ENCODE measurements at regions not wholly inside any gene's neighbourhood (a gene's known extent, or its start where the extent isn't known, plus 50 kb on each side); places are given as distances from the start of the nearest gene placed in this dataset.

- no peak for DNase-seq (ENCODE audit: low spot score)
These were observed 281.1 kb downstream of the NPIPA8 start for GRCh38 chr16:18055411-18055916.

GRCh38 chr16:18050777-18051176, 285.8 kb downstream of the NPIPA8 start:
- no peak for DNase-seq (ENCODE audit: low spot score)

GRCh38 chr16:18050234-18050633, 286.3 kb downstream of the NPIPA8 start:
- no peak for DNase-seq (ENCODE audit: low spot score)

GRCh38 chr16:18049547-18050133, 286.9 kb downstream of the NPIPA8 start:
- DNase-seq (ENCODE audit: low spot score): no peak

GRCh38 chr16:18048853-18049546, 287.5 kb downstream of the NPIPA8 start:
- no peak for DNase-seq (ENCODE audit: low spot score)

GRCh38 chr16:18047761-18048160, 288.8 kb downstream of the NPIPA8 start:
- no peak for DNase-seq (ENCODE audit: low spot score)

- no peak for DNase-seq (ENCODE audit: low spot score)
These were observed 291.2 kb downstream of the NPIPA8 start for GRCh38 chr16:18045356-18045755.

- DNase-seq (ENCODE audit: low spot score): no peak
These were observed 294.4 kb downstream of the NPIPA8 start for GRCh38 chr16:18041864-18042834.

- no peak for DNase-seq (ENCODE audit: low spot score)
These were observed 296.6 kb downstream of the NPIPA8 start for GRCh38 chr16:18039931-18040330.

- DNase-seq (ENCODE audit: low spot score): no peak
These were observed 299.5 kb downstream of the NPIPA8 start for GRCh38 chr16:18037051-18037450.

GRCh38 chr16:18024611-18025010, 311.9 kb downstream of the NPIPA8 start:
- no peak for DNase-seq (ENCODE audit: low spot score)

- no peak for DNase-seq (ENCODE audit: low spot score)
These were observed 318.2 kb downstream of the NPIPA8 start for GRCh38 chr16:18018376-18018775.

GRCh38 chr16:18013863-18014262, 322.7 kb downstream of the NPIPA8 start:
- DNase-seq (ENCODE audit: low spot score): no peak

GRCh38 chr16:18008356-18008755, 328.2 kb downstream of the NPIPA8 start:
- DNase-seq (ENCODE audit: low spot score): no peak

- no peak for DNase-seq (ENCODE audit: low spot score)
These were observed 333.5 kb downstream of the NPIPA8 start for GRCh38 chr16:18003033-18003432.

- no peak for DNase-seq (ENCODE audit: low spot score)
These were observed 337.5 kb downstream of the NPIPA8 start for GRCh38 chr16:17998996-17999395.

- no peak for DNase-seq (ENCODE audit: low spot score)
These were observed 338.0 kb downstream of the NPIPA8 start for GRCh38 chr16:17998550-17998949.

GRCh38 chr16:17994027-17994426, 342.5 kb downstream of the NPIPA8 start:
- no peak for DNase-seq (ENCODE audit: low spot score)

- no peak for DNase-seq (ENCODE audit: low spot score)
These were observed 344.1 kb downstream of the NPIPA8 start for GRCh38 chr16:17992416-17992815.

GRCh38 chr16:17989255-17989654, 347.3 kb downstream of the NPIPA8 start:
- no peak for DNase-seq (ENCODE audit: low spot score)

- DNase-seq (ENCODE audit: low spot score): no peak
These were observed 347.7 kb downstream of the NPIPA8 start for GRCh38 chr16:17988839-17989238.

GRCh38 chr16:17986991-17987390, 349.5 kb downstream of the NPIPA8 start:
- DNase-seq (ENCODE audit: low spot score): no peak

- no peak for DNase-seq (ENCODE audit: low spot score)
These were observed 351.7 kb downstream of the NPIPA8 start for GRCh38 chr16:17984810-17985209.

Data from iPS-NIHi11 (cell line).